ENCODE measurements at regions not wholly inside any gene's neighbourhood (a gene's known extent, or its start where the extent isn't known, plus 50 kb on each side); places are given as distances from the start of the nearest gene placed in this dataset.
"Not testable (repeated sequence)": the region's sequence is repeated elsewhere in the genome, so short reads cannot be mapped to it uniquely, and the experiment has no call there.

DNA sequence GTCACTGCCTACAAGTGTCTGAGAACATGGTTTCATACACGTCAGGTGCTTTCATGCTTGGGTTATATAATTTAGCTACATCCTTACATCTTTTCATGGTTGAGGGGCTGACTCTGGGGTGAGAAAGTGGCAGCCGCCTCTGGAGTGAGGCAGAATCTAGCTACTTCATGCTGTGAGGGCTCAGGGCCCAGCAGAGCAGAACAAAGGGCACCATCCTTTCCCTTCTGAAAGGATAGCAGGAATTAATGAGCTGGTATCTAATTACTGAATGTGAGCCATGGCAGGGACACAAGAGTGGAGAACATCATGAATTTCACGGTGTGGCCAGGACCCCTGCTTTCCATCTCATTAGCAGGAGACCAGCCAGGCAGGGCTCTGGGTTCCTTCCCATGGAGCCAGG is 217.0 kb downstream of the ATP6V0E2 start:
- TF ChIP-seq, protein P1, sequence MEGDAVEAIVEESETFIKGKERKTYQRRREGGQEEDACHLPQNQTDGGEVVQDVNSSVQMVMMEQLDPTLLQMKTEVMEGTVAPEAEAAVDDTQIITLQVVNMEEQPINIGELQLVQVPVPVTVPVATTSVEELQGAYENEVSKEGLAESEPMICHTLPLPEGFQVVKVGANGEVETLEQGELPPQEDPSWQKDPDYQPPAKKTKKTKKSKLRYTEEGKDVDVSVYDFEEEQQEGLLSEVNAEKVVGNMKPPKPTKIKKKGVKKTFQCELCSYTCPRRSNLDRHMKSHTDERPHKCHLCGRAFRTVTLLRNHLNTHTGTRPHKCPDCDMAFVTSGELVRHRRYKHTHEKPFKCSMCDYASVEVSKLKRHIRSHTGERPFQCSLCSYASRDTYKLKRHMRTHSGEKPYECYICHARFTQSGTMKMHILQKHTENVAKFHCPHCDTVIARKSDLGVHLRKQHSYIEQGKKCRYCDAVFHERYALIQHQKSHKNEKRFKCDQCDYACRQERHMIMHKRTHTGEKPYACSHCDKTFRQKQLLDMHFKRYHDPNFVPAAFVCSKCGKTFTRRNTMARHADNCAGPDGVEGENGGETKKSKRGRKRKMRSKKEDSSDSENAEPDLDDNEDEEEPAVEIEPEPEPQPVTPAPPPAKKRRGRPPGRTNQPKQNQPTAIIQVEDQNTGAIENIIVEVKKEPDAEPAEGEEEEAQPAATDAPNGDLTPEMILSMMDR (conservative IDR thresholded peaks at IDR 0.05; ENCODE audit: low read length): not testable (repeated sequence)
- TF ChIP-seq EZH2phosphoT487 (IDR thresholded peaks at IDR 0.05; ENCODE audit: borderline replicate concordance): not testable (repeated sequence)
